Left ventricle myocardium inferior (tissue), 1 donor: ENCODE measurements at regions not wholly inside any gene's neighbourhood (a gene's known extent, or its start where the extent isn't known, plus 50 kb on each side); places are given as distances from the start of the nearest gene placed in this dataset.
"Not testable (repeated sequence)": the region's sequence is repeated elsewhere in the genome, so short reads cannot be mapped to it uniquely, and the experiment has no call there.

Experiments used
- DNase-seq: peaks from one replicate; pipeline ENCODE4 v3.0.0-alpha.2; 2020
- H3K27ac ChIP-seq: fragments of 200-600 bp; replicated peaks from 2 replicates; pipeline ENCODE4 v1.8.0; 2021
- H3K27me3 ChIP-seq: fragments of 200-600 bp; 2 replicates; pipeline ENCODE4 v1.8.0; 2021; ENCODE audit warnings: low read depth
- H3K36me3 ChIP-seq: fragments of 200-600 bp; 2 replicates; pipeline ENCODE4 v1.8.0; 2021
- H3K4me1 ChIP-seq: fragments of 200-600 bp; 2 replicates; pipeline ENCODE4 v1.8.0; 2021
- H3K4me3 ChIP-seq: fragments of 200-600 bp; 2 replicates; pipeline ENCODE4 v1.8.0; 2021; ENCODE audit warnings: mild to moderate bottlenecking, moderate library complexity
- H3K9me3 ChIP-seq: fragments of 200-600 bp; replicated peaks from 2 replicates; pipeline ENCODE4 v1.8.0; 2021
- intact Hi-C: fragments of 100-400 bp; cut with micrococcal nuclease; formaldehyde crosslinking; loops from one replicate; pipeline ENCODE4 v1.11.0; 2022
- TF ChIP-seq, protein P1 (sequence below): fragments of 200-600 bp; IDR thresholded peaks from 2 replicates; pipeline ENCODE4 v1.8.0; 2021; ENCODE audit warnings: antibody characterized with exemption, mild to moderate bottlenecking, borderline replicate concordance
- donor health status: DM: no; HTN: yes; CAD: no; lungs with severe emphysema.

DNA sequence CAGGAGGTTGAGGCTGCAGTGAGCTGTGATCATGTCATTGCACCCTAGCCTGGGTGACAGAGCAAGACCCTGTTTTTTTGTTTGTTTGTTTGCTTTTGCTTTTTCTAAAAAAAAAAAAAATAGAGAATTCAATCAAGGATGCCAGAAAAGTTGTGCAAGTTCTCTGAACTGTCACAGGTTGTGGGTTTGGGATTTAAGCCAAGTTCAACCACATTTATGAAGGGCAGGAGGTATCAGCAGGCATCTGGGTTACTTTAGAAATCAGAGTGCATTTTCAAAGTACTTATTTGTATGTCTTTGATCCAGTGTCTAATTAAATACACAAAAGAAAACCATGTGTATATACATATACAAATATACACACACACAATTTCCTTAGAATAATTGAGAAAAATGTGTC, 151.2 kb upstream of the MINDY3 start:
- DNase-seq: no peak
- H3K36me3 ChIP-seq: no peaks in the 10 kb centered on the region
- TF ChIP-seq, protein P1, sequence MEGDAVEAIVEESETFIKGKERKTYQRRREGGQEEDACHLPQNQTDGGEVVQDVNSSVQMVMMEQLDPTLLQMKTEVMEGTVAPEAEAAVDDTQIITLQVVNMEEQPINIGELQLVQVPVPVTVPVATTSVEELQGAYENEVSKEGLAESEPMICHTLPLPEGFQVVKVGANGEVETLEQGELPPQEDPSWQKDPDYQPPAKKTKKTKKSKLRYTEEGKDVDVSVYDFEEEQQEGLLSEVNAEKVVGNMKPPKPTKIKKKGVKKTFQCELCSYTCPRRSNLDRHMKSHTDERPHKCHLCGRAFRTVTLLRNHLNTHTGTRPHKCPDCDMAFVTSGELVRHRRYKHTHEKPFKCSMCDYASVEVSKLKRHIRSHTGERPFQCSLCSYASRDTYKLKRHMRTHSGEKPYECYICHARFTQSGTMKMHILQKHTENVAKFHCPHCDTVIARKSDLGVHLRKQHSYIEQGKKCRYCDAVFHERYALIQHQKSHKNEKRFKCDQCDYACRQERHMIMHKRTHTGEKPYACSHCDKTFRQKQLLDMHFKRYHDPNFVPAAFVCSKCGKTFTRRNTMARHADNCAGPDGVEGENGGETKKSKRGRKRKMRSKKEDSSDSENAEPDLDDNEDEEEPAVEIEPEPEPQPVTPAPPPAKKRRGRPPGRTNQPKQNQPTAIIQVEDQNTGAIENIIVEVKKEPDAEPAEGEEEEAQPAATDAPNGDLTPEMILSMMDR: no peak

DNA sequence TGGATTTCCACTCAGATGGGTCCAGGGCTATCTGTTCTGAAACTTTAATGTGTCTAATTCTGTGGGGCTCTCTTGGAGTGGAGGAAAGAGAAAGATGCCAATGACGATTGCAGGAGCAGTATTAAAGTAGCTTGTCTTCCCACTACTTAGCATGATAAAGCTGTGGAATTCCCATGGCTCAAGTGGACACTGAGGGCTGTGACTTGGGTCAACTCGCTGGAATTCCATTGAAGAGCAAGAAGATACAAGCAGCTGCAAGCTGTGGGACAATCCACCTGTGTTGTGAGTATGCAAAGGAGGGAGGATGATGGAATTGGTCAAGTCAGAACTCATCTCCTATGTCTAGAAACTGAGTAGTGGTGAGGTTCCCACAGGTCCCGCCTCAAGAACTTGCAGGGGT, 154.2 kb upstream of the MINDY3 start:
- Histone ChIP-seq H3K36me3 (no peaks in the 10 kb centered on the region), H3K4me3 (no peak overlapping the region), H3K27ac (no peak overlapping the region), H3K4me1 (no peaks in the 10 kb centered on the region), H3K27me3 (peaks cover 6% of the 10 kb centered on the region), H3K9me3 (peaks cover 11% of the 10 kb centered on the region)
- DNase-seq: no peak
- intact Hi-C loops: no loop called here
- TF ChIP-seq, protein P1: no peak

More for the DNA sequence above, 151.2 kb upstream of the MINDY3 start:
- no peaks in the 10 kb centered on the region for H3K9me3 ChIP-seq
- H3K27me3 ChIP-seq: peaks cover 6% of the 10 kb centered on the region
- intact Hi-C loops: no loop called here
- H3K27ac ChIP-seq: no peak overlapping the region
- no peak overlapping the region for H3K4me3 ChIP-seq
- no peaks in the 10 kb centered on the region for H3K4me1 ChIP-seq

DNA sequence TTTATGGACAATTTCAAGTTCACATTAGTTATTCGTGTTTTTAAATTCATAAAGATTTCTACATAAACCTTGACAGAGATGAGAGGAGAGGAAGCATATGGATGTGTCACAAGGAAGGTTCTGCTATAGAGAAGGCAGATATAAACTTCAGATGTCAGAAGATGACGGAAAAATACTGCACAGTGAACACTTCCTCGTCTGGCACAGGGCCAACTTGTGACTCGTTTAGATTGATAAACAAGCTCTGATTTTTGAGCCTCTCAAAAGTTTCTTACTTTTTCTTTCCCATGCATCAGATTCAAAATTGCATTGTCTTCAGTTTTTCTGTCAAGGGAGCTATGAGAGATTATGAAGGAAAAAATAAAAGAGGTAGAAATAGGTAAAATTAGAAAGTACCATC, 156.4 kb upstream of the MINDY3 start:
- intact Hi-C loops: no loop called here

DNA sequence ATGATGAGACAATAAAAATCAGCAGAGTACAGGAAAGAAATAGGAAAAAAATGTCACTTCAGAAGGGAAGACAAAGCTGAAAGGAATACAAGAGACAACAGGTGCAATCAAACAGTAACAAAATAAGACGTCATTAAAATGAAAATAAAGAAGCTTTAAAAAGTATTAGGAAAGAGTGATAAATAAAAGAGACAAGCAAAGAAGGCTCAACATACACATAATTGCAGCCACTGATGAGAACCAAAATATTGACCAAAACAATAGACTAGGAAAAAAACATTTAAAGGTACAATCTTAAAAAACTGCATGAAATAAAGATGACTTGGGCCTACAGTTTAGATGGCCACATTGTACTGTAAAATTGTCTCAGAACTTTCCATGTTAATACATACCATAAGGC, 160.5 kb upstream of the MINDY3 start:
- no peak for DNase-seq
- H3K4me1 ChIP-seq: no peaks in the 10 kb centered on the region
- intact Hi-C loops: no loop called here
- H3K27ac ChIP-seq: no peak overlapping the region
- no peaks in the 10 kb centered on the region for H3K27me3 ChIP-seq
- no peak overlapping the region for H3K4me3 ChIP-seq
- H3K9me3 ChIP-seq: peaks cover 38% of the 10 kb centered on the region
- H3K36me3 ChIP-seq: no peaks in the 10 kb centered on the region
- TF ChIP-seq, protein P1: no peak

More for the DNA sequence above, 156.4 kb upstream of the MINDY3 start:
- Histone ChIP-seq H3K36me3 (no peaks in the 10 kb centered on the region), H3K4me3 (no peak overlapping the region), H3K4me1 (no peaks in the 10 kb centered on the region), H3K27ac (no peak overlapping the region), H3K9me3 (peaks cover 31% of the 10 kb centered on the region), H3K27me3 (peaks cover 6% of the 10 kb centered on the region)
- TF ChIP-seq, protein P1: no peak
- DNase-seq: no peak

DNA sequence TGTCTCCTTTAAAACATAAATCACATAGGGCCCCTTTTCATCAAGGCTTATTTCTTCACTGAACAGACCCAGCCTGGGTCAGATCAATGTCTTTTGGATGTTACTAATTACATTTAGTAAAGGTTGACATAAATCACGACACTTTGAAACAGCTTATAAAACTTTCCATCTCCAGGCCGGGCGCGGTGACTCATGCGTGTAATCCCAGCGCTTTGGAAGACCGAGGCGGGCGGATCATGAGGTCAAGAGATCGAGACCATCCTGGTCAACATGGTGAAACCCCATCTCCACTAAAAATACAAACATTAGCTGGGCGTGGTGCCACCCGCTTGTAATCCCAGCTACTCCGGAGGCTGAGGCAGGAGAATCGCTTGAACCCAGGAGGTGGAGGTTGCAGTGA, 166.5 kb upstream of the MINDY3 start:
- H3K4me1 ChIP-seq, H3K4me3 ChIP-seq, intact Hi-C loops, DNase-seq, H3K27me3 ChIP-seq, H3K27ac ChIP-seq, H3K9me3 ChIP-seq, H3K36me3 ChIP-seq: not testable (repeated sequence)

DNA sequence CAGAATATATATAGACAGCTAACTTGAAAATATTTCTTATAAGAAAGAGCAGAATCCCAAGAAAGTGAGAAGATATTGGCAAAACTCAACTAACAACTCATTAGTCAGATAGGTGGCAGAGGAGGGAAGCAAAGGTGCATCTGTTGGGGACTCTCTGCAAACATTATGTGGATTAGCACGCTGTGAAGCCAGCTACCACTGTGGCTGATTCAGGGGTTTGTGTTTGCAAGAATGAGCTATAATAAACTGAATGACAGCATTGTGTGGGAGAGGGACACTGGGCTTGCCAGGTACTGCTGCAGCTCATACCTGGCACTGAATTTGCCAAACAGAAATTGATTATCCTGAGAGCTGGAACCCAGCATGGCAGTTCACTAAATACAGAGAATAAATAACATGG, 170.3 kb upstream of the MINDY3 start:
- intact Hi-C loops: no loop called here
- Histone ChIP-seq H3K36me3 (no peaks in the 10 kb centered on the region), H3K27ac (no peak overlapping the region), H3K27me3 (no peaks in the 10 kb centered on the region), H3K9me3 (peaks cover 22% of the 10 kb centered on the region), H3K4me3 (no peak overlapping the region), H3K4me1 (no peaks in the 10 kb centered on the region)
- TF ChIP-seq, protein P1: no peak
- DNase-seq: no peak
